Ovary (tissue), 3 donors: ENCODE measurements at regions not wholly inside any gene's neighbourhood (a gene's known extent, or its start where the extent isn't known, plus 50 kb on each side); places are given as distances from the start of the nearest gene placed in this dataset.

Experiments
- EP300 ChIP-seq: sonication (generic); formaldehyde crosslinking; IDR thresholded peaks from one replicate; pipeline ENCODE4 v1.6.1; 2017; ENCODE audit warnings: antibody characterized with exemption
- POLR2A ChIP-seq: fragments of 450-650 bp; IDR thresholded peaks from one replicate; pipeline ENCODE4 v1.6.1; 2017; ENCODE audit warnings: antibody characterized with exemption, mild to moderate bottlenecking, moderate library complexity
- TF ChIP-seq, protein P1 (sequence below), 3 donors: fragments of 450-650 bp in 2 of 3; fragments of 200-600 bp in 1 of 3; IDR thresholded peaks; one replicate each; pipeline versions ENCODE4 v1.5.1 to v1.8.0; 2016 to 2022; ENCODE audit warnings: antibody characterized with exemption in 3 of 3, mild to moderate bottlenecking in 1 of 3
- donor health status: DM: no; HTN: no; CAD: no.

DNA sequence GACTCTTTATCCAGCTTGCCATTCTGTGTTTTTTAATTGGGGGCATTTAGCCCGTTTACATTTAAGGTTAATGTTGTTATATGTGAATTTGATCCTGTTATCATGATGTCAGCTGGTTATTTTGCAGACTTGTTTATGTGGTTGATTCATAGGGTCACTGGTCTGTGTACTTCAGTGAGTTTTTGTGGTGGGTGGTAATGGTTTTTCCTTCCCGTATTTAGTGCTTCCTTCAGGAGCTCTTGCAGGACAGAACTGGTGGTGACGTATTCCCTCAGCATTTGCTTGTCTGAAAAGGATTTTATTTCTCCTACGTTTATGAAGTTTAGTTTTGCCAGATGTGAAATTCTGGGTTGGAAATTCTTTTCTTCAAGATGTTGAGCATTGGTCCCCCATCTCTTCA lies 381.1 kb downstream of the MAN2A1 start:
- TF ChIP-seq EP300 (no peak), POLR2A (no peak)
- TF ChIP-seq, protein P1, sequence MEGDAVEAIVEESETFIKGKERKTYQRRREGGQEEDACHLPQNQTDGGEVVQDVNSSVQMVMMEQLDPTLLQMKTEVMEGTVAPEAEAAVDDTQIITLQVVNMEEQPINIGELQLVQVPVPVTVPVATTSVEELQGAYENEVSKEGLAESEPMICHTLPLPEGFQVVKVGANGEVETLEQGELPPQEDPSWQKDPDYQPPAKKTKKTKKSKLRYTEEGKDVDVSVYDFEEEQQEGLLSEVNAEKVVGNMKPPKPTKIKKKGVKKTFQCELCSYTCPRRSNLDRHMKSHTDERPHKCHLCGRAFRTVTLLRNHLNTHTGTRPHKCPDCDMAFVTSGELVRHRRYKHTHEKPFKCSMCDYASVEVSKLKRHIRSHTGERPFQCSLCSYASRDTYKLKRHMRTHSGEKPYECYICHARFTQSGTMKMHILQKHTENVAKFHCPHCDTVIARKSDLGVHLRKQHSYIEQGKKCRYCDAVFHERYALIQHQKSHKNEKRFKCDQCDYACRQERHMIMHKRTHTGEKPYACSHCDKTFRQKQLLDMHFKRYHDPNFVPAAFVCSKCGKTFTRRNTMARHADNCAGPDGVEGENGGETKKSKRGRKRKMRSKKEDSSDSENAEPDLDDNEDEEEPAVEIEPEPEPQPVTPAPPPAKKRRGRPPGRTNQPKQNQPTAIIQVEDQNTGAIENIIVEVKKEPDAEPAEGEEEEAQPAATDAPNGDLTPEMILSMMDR (IDR thresholded peaks at IDR 0.05), result no peak
